ENCODE measurements at regions not wholly inside any gene's neighbourhood (a gene's known extent, or its start where the extent isn't known, plus 50 kb on each side); places are given as distances from the start of the nearest gene placed in this dataset.

- no peak for TF ChIP-seq CTCF (IDR thresholded peaks at IDR 0.05)
- no peak for TF ChIP-seq POLR2A (IDR thresholded peaks at IDR 0.05)
Observed at GRCh38 chr10:42933448-42934340, 143.2 kb upstream of the RET start.
